Astrocyte of the spinal cord (primary cell): ENCODE measurements at regions not wholly inside any gene's neighbourhood (a gene's known extent, or its start where the extent isn't known, plus 50 kb on each side); places are given as distances from the start of the nearest gene placed in this dataset.

Source experiments
- DNase-seq: peaks from one replicate; pipeline ENCODE4 v3.0.0; 2011; ENCODE audit warnings: low read depth, low spot score
- H3K4me3 ChIP-seq: 2 replicates; pipeline ENCODE4 v1.5.1; 2011; ENCODE audit warnings: low read depth, mild to moderate bottlenecking, low read length, moderate library complexity
- CTCF ChIP-seq: IDR thresholded peaks from 2 replicates; pipeline ENCODE4 v1.5.1; 2012; ENCODE audit warnings: low read depth, mild to moderate bottlenecking, low read length, inconsistent platforms
- in situ Hi-C: cut with HindIII; loops from 2 replicates; pipeline ENCODE4 v1.10.0; 2017; ENCODE audit warnings: low sequenced_read_pairs

GRCh38 chr5:148911386-148911785 is 85.0 kb downstream of the ADRB2 start:
- H3K4me3 ChIP-seq: no peak overlapping the region
- no peak for TF ChIP-seq CTCF
- DNase-seq: no peak
- in situ Hi-C loops: no loop called here

GRCh38 chr5:148912146-148912545 is 85.7 kb downstream of the ADRB2 start:
- in situ Hi-C loops: no loop called here
- no peak for DNase-seq
- no peak for TF ChIP-seq CTCF
- H3K4me3 ChIP-seq: no peak overlapping the region

GRCh38 chr5:148912714-148913398 is 86.4 kb downstream of the ADRB2 start:
- TF ChIP-seq CTCF: peak; percentile 34
- DNase-seq: peak; percentile 91
- in situ Hi-C loops: no loop called here
- H3K4me3 ChIP-seq: no peak overlapping the region

- in situ Hi-C loops: no loop called here
- no peak overlapping the region for H3K4me3 ChIP-seq
- no peak for DNase-seq
- no peak for TF ChIP-seq CTCF
These were observed 87.1 kb downstream of the ADRB2 start for GRCh38 chr5:148913493-148913892.

- DNase-seq: peak; percentile 69
- in situ Hi-C loops: no loop called here
- TF ChIP-seq CTCF: no peak
- H3K4me3 ChIP-seq: no peak overlapping the region
These were observed 87.6 kb downstream of the ADRB2 start for GRCh38 chr5:148913985-148914431.

GRCh38 chr5:148915224-148915817 is 88.9 kb downstream of the ADRB2 start:
- no peak for DNase-seq
- in situ Hi-C loops: no loop called here
- H3K4me3 ChIP-seq: no peak overlapping the region
- no peak for TF ChIP-seq CTCF
